LNCAP (cell line): ENCODE measurements at regions not wholly inside any gene's neighbourhood (a gene's known extent, or its start where the extent isn't known, plus 50 kb on each side); places are given as distances from the start of the nearest gene placed in this dataset.

Experiments used
- CTCF ChIP-seq: fragments of 450-650 bp; IDR thresholded peaks from 2 replicates; pipeline ENCODE4 v1.5.1; 2017; ENCODE audit warnings: mild to moderate bottlenecking

- no peak for TF ChIP-seq CTCF
Observed at GRCh38 chr7:118855290-118855689, 630.8 kb downstream of the ANKRD7 start.

- no peak for TF ChIP-seq CTCF
Observed at GRCh38 chr7:118858651-118859149, 634.2 kb downstream of the ANKRD7 start.

- TF ChIP-seq CTCF, result no peak
Observed at GRCh38 chr7:118861581-118861980, 637.1 kb downstream of the ANKRD7 start.

- TF ChIP-seq CTCF, result no peak
Observed at GRCh38 chr7:118862740-118863139, 638.2 kb downstream of the ANKRD7 start.

- TF ChIP-seq CTCF, result no peak
Observed at GRCh38 chr7:118863966-118864365, 639.5 kb downstream of the ANKRD7 start.

- TF ChIP-seq CTCF, result no peak
Observed at GRCh38 chr7:118867860-118868259, 643.4 kb downstream of the ANKRD7 start.

- TF ChIP-seq CTCF, result peak; percentile 19; the same call in 1 of the 2 replicates
Observed at GRCh38 chr7:118870187-118870586, 645.7 kb downstream of the ANKRD7 start.

GRCh38 chr7:118872568-118872967, 648.1 kb downstream of the ANKRD7 start:
- TF ChIP-seq CTCF, result no peak
